Frontal cortex (tissue), 3 donors: ENCODE measurements at regions not wholly inside any gene's neighbourhood (a gene's known extent, or its start where the extent isn't known, plus 50 kb on each side); places are given as distances from the start of the nearest gene placed in this dataset.

ENCODE experiments used
- DNase-seq, 2 donors: peaks; one replicate each; pipeline ENCODE4 v3.0.0; 2012; ENCODE audit warnings: low spot score in 2 of 2
- FAIRE-seq: peaks from 2 replicates; lab custom pipeline; 2012; peaks lifted over from hg19 to GRCh38; lab: Jason Lieb, UNC
- donor health status: control.
- donor health status: control.
- donor health status: control.

DNA sequence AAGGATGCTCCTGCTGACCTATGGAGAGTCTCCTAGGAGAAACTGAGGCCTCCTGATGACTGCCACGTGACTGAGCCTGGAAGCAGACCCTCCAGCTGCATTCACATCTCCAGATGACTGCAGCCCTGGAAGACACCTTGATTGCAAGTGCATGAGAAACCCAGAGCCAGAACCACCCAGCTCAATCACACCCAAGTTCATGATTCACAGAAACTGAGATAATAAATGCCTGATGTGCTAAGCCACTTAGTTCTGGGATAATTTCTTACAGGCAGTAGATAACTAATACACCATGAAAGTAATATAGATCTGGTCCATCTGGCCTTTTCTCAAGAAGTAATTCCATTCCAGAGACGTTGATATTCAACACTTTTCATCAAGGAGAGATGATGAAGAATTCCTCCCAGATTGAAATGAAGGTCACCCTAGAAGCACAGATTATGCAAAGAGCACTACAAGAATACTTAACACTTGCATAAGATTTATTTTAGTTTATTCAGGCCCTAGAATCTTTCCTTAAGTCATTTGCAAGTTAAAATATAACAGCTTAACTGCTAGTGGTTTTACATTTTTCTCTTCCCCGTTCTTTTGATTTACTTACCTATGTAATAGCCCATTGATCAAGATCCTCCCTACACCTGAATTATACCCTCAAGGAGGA, 208.2 kb upstream of the INHBA start:
- FAIRE-seq = no peak
- DNase-seq = no peak

DNA sequence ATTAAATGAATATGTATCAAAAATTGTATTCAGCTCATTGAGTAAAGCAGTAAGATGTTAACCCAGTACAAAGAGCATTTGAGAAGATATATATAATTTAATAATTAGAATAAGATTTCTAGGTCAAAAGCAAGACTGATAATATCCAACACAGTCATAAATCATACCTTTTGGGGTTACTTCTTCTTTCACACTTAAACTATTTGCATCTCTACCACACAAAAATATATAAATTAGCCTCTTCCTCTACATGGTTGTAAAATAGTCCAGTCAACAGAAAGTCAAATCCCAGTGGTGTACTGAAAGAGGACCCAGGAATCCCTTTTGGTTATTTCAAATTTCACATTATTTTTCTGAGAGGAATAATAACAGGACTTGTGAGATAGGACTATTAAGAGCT, 204.6 kb upstream of the INHBA start:
- no peak for FAIRE-seq

DNA sequence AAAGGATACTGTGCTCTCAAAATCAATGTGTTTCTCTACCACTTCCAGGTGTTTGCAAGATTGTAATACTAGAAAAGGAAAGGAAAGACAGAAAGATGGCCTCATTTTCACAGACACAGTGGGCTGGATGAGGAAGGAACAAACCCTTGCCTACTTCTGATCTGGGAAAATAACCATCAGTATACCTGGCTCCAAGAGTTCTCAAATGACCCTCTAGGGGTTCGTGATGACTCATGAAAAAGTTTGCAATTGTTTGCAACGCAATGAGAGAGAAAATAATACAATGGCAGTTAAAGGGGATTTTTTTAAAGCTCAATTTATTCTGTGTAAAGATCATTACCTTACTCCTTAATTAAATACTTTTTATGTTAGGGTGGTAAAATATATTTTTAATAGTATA, 197.6 kb upstream of the INHBA start:
- DNase-seq (no peak), FAIRE-seq (no peak)

More for the DNA sequence above, 204.6 kb upstream of the INHBA start:
- DNase-seq = no peak

DNA sequence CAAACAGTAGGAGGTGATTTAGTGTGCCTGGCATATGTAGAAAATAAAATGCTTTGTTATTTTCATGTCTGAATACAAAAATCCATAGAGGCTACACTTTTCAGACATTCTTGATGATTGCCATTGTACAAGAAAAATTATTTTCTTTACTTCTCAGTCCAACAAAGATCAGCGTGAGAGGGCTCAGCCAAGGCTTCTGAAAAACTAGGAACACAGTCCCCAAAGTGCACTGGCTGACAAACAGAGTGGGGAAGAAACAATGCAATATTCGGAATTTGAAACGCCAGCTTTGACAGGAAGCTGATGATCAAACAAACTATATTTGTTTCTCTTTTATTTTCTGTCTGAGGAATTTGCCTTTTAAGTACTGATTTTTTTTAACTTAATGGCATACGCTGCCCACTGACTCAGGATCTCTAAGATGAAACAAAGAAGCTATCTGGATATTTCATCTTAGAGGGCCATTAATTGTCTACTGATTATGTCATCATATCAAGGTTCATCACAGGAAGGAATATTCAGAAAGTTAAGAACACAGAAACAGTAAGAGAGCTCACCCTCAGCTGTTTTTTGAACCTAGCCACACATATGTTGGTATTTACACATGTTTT, 197.0 kb upstream of the INHBA start:
- FAIRE-seq (no peak), DNase-seq (no peak)

DNA sequence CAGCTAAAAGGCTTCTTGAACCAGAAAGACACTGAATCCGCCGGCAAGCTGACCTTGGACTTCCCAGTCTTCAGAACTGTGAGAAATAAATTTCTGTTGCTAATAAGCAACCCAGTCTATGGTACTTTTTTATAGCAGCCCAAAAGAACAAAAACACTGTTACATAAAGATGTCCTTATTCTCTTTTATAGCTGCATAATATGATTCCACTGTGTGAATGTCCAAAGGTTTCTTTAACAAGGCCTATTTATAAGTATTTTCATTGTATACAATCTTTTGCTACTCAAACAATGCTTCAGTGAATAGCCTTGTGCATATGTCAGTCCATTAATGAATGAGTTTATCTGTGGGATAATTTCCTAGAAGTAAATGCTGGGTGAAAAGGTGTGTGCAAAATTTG, 190.8 kb upstream of the INHBA start:
- DNase-seq (no peak), FAIRE-seq (no peak)

DNA sequence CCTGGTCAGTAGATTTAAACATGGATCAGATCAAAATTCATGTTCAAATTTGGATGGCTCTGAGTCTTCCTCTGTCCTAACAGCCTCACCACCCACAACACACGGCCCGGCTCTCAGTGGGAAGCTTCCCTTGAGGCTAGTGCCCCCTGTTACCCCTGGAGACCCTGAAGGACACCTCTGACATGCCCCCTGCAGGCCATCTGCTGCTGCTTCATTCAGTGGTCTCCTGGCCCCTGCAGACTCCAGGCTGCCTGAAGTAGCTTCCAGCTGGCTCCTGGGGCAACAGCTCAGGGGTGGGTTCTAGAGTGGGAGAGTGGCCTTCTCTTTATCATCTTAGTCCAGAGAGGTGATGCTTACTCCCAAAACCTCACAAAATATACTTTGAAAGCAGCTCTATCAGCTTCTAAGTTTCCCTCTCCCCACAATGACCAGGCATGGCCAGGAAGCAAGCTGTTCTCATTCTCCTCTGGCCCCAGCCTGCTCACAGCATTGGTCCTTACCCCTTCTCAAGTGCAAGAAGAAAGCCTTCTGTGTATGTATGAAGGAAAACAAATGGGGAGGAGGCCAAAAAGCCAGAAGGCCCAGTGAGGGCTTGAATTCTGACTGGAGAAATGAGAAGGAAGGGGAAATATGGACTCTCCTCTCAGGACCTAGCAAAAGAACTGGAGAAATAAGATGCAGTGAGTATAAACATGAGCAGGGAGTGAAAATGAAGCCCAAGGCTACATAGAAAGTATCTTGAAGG, 189.6 kb upstream of the INHBA start:
- FAIRE-seq (no peak), DNase-seq (no peak)

DNA sequence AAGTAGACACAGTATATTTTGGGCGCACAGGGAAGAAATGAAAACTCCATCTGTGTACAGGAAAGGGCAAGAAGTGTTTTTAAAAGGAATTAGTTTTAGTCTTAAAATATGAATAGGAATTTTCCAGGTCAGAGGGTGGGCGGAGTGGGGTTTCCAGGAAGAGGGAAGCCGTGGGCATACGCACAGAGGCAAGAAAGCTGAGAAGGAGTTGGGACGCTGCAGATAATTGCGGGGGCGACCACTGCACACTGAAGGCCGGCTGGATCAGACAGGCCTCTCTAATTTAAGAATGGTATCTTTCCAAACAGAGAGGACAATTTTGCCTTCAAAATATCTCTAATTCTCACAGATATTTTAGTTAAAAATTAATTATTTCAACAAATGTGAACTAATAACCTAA, 189.1 kb upstream of the INHBA start:
- no peak for FAIRE-seq
- no peak for DNase-seq

DNA sequence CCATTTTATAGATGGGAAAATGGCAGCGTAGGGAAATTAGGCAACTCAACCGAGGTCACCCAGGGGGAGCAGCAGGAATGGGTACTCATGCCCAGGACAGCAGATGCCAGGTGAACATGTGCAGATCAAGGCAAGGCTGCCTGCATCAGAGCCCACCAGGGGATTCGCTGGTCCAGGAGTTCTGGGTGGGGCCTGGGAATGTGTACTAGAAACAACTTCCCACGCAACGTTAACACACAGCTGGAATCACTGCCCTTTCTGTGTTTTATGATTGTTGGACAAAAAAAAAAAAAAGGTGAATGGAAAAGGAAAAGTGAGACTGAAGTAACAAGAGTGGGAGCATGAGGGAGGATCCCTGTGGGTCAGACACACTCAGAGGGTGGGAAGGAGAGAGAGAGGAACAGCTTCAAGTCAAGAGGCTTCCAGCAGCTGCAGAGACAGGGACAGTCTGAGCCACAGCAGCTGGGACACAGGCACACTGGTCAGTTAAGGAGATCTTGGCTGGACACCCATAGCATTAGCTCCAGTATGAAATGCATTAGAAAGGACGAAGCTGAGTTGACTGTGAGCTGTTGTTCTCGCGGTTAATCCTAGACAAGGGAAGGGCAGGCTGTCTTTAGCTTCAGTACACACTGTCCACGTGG, 187.9 kb upstream of the INHBA start:
- DNase-seq (no peak), FAIRE-seq (no peak)

DNA sequence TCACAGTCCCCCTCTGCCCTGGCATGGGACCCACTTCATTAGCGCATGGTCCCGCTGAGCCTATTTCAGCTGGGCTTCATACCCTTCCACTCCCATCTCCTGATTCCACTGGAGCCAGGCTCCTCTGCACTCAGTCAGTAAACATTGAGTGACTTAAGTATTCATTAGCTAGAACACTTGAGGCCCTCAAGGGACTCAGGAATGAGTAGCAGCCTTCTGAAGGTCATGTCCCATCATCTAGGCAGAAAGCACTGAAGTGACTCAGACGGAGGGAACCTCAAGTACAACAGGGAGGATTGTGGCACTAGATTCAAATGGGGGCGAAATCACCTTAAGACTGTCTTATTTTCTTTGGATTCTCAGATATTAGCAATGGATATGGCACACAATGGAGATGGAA, 186.6 kb upstream of the INHBA start:
- FAIRE-seq = no peak
- DNase-seq = no peak

DNA sequence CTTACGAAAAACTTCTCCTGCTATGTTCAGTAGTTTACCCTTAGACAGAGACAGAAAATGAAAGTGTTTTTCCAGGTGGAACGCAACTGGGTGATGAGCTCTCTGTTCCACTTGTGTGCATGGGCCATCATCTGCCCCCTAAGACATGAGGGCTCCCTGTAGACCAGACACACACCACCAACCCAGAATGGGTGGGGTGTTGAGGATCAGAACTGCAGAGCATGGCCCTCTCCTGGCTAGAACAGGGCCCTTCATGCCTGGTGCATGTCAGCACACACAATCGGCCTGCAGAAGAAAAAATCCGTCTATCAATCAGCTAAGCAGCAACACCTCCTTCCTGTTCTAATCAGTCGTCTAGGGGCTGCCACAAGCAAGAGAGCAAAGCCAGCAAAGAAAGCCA, 186.2 kb upstream of the INHBA start:
- FAIRE-seq (no peak), DNase-seq (no peak)

DNA sequence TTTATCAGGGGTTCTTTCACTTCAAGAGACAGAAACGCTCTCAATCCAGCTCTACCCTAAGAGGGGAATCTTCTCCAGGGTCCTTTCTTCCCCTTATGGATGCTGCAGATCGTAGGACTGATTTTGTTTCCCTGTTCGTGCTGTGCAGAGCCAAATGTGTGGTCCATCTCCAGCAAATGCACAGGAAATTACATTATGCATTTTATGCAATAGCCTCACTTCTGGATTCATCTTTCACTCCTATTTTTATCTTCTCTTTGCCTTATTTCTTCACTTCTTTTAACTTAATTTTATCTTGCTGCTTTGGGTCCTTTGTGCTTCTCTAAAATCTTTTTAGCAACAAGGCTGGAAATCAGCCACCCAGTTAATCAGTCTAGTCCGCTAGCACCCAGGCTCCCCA, 184.5 kb upstream of the INHBA start:
- no peak for FAIRE-seq

DNA sequence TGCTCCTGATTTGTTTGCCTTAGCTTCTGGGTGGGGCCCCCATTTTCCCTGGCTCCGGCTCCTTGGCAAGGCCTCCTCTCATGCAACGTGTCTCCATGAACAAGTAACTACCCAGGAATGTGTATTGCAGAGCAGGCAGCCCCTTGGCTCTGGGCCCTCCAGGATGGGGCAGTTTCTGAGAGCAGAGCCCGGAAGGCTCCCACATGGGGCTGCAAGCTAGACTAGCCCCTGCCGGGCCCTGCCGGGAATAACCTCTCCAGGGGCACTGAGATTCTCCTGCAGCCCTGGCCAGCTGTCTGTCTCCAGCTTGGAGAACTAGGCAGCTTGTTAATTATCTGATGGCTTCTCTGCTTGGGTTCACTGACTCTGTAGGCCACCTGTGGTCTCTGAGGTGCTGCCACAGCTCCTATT, 184.0 kb upstream of the INHBA start:
- DNase-seq = no peak
- no peak for FAIRE-seq

More for the DNA sequence above, 184.5 kb upstream of the INHBA start:
- DNase-seq = no peak

DNA sequence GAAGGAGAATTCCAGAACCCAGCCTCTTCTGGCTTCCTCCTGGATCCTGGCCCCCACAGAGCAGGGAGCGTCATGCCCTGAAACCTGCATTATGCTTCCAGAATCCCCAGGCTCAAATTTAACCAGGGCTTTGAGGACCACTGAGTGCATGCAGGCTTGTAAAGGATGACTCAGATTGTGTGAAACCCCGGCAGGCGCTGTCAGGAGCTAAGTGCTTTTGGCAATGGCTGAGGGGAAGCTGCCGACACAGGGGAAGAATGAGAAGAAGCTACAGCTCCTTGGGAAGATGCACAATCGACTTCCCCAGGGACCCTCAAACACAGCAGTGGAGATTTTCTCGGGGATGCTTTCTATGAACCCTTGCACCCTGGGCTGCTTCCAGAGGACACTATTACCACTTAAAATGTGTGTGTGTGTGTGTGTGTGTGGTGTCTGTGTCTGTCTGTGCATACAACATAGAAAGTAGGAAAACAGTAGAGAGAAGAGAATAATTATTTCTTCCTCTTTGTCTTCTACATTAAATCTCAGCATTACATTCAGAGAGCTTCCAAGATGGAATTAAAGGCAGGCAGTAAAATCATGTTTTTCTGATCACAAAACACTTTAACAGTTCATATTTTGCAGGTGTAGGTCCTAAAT, 183.5 kb upstream of the INHBA start:
- DNase-seq (no peak), FAIRE-seq (no peak)

DNA sequence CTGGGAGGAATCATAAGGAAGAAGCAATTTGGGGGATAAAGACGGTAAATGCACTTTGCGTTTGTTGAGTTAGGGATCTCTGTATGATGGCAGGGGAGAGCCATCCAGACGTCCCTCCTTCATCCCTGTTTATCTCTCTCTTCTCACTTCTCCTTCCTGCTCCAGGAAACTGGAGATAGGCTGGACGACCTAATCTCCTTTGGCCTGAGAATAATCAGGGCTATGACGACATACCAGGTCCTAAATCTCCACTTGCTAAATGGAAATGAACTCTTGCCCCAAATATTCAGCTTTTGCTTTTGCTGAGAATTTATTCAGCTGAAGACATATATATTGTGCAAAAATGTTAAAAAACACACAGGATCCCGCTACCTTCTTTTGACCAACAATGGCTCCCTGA, 182.9 kb upstream of the INHBA start:
- no peak for FAIRE-seq

DNA sequence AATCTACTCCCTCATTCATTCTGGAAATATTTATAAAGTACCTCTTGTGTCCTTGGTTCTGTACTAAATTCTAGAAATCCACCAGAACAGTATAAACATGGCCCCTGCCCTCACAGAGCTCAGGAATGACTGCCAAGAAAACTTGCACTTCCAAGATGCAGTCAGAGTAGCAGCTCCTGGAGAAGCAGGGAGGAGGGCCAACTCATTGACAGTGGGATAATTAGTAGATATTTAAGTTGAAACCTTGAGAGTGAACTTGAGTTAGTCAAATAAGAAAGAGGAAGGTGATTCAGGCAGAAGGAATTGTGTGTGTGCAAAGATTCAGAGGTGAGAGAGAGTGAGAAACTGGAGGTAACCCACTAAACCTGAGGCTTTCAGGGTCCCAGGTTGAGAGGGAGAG, 182.2 kb upstream of the INHBA start:
- FAIRE-seq = no peak
- no peak for DNase-seq

More for the DNA sequence above, 182.9 kb upstream of the INHBA start:
- no peak for DNase-seq

DNA sequence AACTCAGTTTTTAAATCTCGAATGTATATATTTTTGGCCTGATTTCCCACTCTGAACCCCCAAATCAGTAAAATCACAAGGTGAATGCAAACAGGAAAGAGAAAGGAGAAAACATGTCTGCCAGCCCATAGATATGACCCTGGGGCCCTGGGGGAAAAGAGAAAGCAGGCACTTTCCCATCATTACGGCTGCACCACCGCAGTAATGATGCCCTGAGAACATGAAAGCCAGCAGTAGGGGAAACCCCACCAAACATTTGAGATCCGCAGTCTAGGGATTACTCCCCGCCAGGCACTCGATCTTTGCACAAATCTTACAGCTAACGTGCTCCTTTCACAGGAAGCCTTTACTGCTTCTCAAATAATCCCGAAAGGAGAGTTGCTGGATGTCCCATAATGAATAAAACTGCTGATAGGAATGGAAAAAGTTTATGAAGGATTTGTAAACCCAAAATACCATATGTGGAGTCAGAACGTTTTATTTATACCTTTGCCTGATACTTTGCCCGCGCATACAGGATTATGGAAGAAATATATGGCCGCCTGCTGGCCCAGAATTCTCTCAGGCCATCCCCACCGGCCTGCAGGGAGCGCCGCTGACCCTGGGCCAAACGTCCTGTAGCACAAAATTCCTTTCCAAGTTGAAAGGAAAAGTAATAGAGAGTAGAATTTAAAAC, 180.0 kb upstream of the INHBA start:
- FAIRE-seq (no peak), DNase-seq (no peak)

DNA sequence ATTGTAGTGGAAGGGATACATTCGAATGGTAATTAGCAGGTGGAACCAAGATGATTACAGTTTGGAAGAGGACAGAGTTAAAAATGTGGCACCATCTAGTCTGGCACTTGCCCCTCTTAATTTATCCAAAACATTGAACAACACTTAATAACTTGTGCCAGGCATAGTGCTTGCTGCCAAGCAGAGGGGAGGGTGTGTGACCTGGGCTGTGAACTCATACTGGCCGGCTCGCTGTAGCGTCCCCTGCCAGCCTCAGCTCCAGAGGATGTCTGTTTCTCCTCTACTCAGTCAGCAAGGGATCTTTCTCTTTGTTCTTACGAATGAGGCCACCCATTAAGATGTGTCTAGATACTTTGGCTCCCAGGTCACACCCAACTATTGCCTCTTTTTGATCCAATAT, 179.4 kb upstream of the INHBA start:
- DNase-seq = no peak
- FAIRE-seq = no peak

DNA sequence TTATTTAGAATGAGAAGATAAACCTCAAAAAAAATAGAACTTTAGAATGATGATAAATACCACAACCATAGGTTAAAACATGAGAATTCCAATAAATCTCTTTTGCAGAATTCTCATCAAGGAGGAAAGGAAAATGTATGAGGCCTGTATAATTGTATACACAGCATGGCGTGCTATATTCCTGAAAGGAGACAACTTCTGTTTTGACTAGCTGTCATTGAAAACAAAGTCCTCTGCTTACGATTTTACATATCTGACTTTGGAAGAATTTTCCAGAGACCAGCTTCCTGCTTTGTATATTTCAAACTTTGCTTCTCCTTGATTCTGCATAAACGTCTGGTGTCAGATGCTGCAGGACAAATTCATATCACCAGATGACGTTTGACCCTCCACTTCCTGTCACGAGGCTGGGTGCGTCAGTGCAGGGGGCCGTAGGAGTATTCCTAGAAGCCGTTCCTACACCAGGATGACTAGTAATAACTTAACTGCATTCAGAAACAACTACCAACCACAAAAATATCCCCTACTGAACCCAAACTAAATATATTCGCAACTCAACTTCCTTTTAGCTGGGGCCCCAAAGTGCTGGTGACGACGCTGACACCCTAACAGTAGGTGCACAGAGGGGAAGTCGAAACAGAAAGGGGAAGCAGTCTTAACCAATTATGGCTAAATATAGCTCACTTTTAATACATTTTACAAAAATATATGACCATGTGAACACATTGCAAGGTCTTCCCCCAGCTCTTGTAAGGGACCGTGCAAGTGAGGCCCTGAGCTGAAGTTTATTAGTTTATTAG, 178.6 kb upstream of the INHBA start:
- FAIRE-seq (no peak), DNase-seq (no peak)

DNA sequence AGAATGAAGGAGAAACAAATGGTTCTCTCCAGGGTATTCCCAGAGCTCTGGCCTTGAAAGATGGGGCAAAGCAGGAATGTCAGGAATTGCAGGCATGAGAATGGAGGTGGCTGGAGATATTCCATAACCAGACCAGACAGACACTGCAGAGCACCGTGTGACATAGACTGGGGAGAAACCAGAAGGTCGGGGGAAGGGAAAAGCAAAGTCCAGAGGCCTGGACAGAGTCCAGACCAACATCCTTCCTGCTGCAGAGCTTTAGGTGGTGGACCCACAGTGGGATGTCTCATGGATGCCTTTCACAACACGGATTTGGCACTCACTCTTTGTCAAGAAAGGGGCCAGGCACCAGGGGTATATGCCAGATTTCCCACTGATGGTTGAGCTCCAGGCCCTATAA, 177.2 kb upstream of the INHBA start:
- FAIRE-seq (no peak), DNase-seq (no peak)
